ENCODE measurements at regions not wholly inside any gene's neighbourhood (a gene's known extent, or its start where the extent isn't known, plus 50 kb on each side); places are given as distances from the start of the nearest gene placed in this dataset.

DNA sequence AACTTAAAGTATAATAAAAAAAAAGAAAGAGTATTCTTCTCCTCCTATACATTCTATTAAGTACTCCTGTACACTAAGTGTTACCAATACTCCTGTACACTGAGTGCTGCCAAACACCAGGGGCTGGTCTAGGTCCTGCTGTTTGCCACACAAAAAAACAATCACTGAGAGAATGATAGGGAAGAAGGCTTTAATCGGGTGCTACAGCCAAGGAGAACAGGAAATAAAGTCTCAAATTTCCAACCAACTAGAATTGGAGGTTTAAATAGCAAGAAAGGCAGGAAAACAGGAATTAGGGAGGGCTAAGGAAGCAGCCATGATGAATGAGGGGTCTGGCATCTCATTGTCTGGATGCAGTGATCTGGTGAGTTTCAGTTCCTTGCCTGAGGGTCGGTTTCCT, 239.8 kb downstream of the ZNF674 start:
- no peak for DNase-seq (ENCODE audit: low read depth, low spot score)

- no peak for DNase-seq (ENCODE audit: low read depth, low spot score)
Observed at GRCh38 chrX:46301903-46302302, 243.3 kb downstream of the ZNF674 start.

GRCh38 chrX:46298821-46299220, 246.4 kb downstream of the ZNF674 start:
- DNase-seq (ENCODE audit: low read depth, low spot score): no peak

- DNase-seq (ENCODE audit: low read depth, low spot score): no peak
Observed at GRCh38 chrX:46295963-46296362, 249.3 kb downstream of the ZNF674 start.

DNA sequence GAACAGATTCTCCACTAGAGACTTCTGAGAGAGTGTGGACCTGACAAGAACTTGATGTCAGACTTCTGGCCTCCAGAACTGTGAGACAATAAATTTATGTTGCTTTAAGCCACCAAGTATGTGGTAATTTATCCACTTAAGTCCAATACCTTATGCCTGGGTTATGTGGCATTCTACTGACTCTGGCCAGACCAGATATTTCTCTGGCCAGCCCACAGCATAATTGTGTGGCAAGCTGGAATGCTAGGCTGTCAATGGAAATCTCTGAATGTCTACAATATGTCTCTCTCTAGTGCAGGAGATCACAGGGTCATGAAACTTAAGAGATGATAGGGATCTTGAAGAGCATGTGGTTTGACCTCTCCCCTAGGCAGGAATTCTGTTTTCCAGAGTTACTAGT, 251.0 kb downstream of the ZNF674 start:
- no peak for DNase-seq (ENCODE audit: low read depth, low spot score)

- DNase-seq (ENCODE audit: low read depth, low spot score): no peak
Observed at GRCh38 chrX:46279925-46280313, 265.3 kb downstream of the ZNF674 start.

DNA sequence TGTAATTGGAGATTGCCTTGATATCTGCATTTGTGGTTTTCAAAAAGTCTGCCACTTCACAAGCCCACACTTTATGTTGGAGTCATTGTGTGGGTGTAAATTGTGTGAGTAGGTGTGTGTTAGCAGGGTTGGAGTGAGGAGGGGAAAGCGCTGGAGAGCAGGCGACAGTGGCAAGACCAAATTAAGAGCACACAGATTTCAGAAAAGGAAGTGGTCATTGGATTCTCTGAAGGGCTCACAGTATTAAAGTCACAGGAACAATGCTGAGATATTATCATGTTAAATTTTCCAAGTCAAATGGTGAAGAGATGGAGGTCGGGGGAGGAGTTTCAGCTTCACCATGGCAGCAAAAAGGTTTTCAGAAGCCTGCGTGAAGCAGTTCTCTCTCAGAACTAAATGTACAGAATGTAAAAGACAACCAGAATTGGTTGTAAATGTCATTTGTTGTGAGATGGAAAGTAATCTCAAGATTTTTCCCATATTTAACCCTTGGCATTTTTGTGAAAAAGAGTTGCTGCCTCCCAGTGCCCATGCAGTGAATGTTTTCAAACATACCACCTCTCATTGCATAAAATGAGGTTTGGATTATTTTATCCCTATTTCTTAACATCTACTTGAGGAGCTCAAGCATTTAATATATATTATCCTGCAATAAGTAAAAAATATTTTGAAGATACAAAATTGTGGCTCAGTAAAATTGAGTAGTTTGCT, 265.9 kb downstream of the ZNF674 start:
- no peak for DNase-seq (ENCODE audit: low read depth, low spot score)

GRCh38 chrX:46278572-46278971, 266.6 kb downstream of the ZNF674 start:
- no peak for DNase-seq (ENCODE audit: low read depth, low spot score)

DNA sequence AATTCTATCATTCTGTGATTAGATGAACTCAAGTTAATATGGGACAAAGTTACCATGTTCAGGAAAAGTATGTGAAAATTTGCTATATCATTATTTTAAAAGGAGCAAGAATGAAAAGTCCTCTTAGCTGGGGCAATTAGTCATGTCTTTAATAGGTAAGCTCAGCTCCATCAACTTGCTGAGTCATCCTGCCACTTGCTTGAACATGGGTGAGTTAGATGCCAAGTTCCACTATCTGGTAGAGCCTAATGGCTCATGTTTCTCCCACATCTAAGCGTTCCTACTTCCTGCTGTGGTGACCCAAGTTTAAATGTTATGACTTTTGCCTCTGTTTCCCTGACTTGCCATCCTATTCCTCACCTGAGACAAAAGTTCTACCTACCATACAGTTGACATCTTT, 276.8 kb downstream of the ZNF674 start:
- DNase-seq (ENCODE audit: low read depth, low spot score): no peak

GRCh38 chrX:46263494-46263893, 281.7 kb downstream of the ZNF674 start:
- DNase-seq (ENCODE audit: low read depth, low spot score): no peak

GRCh38 chrX:46262304-46262703, 282.9 kb downstream of the ZNF674 start:
- DNase-seq (ENCODE audit: low read depth, low spot score): no peak

DNA sequence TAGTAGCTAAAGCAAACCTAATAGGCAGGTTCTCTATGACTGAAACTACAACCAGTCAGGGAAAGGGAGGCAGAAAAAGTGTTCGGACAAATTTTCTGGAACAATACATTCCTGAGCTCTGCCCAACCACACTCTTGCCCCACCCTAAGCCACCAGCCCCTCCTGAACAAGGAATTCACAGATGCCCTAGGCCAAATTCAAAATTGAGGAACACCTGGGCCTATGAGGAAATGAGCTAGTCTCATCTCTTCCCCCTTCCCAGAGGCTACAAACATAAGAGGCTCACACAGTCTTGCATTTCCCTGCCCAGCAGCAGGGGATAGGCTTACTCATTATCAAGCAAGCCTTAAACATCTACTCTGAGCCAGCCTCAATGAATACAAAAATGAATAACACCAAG, 284.7 kb downstream of the ZNF674 start:
- no peak for DNase-seq (ENCODE audit: low read depth, low spot score)

GRCh38 chrX:46258356-46258755, 286.9 kb downstream of the ZNF674 start:
- no peak for DNase-seq (ENCODE audit: low read depth, low spot score)

GRCh38 chrX:46257451-46257879, 287.8 kb downstream of the ZNF674 start:
- no peak for DNase-seq (ENCODE audit: low read depth, low spot score)

- DNase-seq (ENCODE audit: low read depth, low spot score): no peak
Observed at GRCh38 chrX:46256875-46257274, 288.3 kb downstream of the ZNF674 start.

- no peak for DNase-seq (ENCODE audit: low read depth, low spot score)
Observed at GRCh38 chrX:46255046-46255445, 290.2 kb downstream of the ZNF674 start.

- no peak for DNase-seq (ENCODE audit: low read depth, low spot score)
Observed at GRCh38 chrX:46254641-46255040, 290.6 kb downstream of the ZNF674 start.

- DNase-seq (ENCODE audit: low read depth, low spot score): no peak
Observed at GRCh38 chrX:46251755-46252154, 293.5 kb downstream of the ZNF674 start.

GRCh38 chrX:46250151-46250550, 295.1 kb downstream of the ZNF674 start:
- DNase-seq (ENCODE audit: low read depth, low spot score): no peak

DNA sequence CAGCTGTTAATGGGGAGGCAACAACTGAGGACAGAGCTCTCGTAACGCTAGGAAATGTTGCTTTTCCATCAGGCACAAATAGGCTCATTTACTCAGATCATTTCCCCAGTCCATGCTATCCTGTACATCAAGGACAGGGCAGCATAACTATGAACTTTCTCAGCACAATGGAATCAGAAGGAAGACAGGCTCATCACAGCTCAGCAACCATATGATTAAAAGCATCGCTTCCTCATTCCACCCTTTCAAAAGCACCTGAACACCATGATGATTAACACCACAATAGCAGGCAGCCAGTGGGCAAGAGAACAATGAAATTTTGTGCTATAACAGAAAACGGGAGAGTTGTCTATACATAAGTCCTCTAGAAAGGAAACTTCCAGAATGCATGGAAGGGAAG, 297.8 kb downstream of the ZNF674 start:
- no peak for DNase-seq (ENCODE audit: low read depth, low spot score)

GRCh38 chrX:46244451-46244850, 300.8 kb downstream of the ZNF674 start:
- no peak for DNase-seq (ENCODE audit: low read depth, low spot score)

- no peak for DNase-seq (ENCODE audit: low read depth, low spot score)
Observed at GRCh38 chrX:46236411-46236810, 308.8 kb downstream of the ZNF674 start.

- no peak for DNase-seq (ENCODE audit: low read depth, low spot score)
Observed at GRCh38 chrX:46235778-46236177, 309.4 kb downstream of the ZNF674 start.

DNA sequence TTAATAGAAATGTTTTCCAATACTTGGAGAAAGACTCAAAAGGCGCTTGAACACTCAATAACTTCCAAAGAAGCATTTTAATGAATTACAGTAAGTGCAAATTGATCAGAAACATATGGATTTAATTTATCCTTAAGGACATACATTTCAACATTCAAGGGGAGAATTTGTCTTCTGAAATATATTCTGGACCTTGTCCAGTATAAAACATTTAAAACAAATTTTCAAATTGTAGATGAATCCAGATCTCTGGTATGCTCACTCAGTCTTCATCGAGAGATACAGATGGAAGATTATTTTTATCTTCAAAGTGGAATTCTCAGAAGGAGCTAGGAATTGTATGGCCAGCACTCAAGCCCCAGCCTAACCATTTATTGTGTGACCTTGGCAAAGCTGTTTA, 310.4 kb downstream of the ZNF674 start:
- DNase-seq (ENCODE audit: low read depth, low spot score): no peak

Measured in brain pericyte (primary cell).